Left renal cortex interstitium (tissue), 4 donors: ENCODE measurements at regions not wholly inside any gene's neighbourhood (a gene's known extent, or its start where the extent isn't known, plus 50 kb on each side); places are given as distances from the start of the nearest gene placed in this dataset.

Source experiments
- DNase-seq, 4 donors: peaks; one replicate each; pipeline ENCODE4 v3.0.0-alpha.2; 2013; ENCODE audit warnings: low read depth in 4 of 4, low spot score in 2 of 4, missing footprints in 1 of 4

GRCh38 chr10:131620904-131621303 is 279.9 kb upstream of the PPP2R2D start:
- DNase-seq = no peak

GRCh38 chr10:131621784-131622624 is 278.8 kb upstream of the PPP2R2D start:
- no peak for DNase-seq

DNA sequence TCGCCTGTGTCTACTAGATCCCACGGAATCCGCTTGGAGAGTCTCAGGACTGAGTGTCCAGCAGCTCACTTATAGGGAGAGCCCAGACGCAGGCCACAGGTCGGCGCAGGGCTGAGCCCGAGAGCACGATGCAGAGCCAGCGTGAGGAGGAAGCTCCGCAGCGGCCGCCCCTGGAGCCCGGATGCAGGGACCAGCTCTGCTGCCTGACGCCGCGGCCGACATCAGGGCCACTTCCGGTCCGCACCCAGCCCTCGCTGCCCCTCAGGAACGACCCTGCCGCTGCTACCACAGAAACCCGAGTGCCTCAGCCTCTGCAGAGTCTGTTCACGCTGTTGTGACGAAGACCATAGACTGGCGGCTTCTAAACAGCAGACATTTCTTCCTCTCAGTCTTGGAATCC is 275.8 kb upstream of the PPP2R2D start:
- no peak for DNase-seq

DNA sequence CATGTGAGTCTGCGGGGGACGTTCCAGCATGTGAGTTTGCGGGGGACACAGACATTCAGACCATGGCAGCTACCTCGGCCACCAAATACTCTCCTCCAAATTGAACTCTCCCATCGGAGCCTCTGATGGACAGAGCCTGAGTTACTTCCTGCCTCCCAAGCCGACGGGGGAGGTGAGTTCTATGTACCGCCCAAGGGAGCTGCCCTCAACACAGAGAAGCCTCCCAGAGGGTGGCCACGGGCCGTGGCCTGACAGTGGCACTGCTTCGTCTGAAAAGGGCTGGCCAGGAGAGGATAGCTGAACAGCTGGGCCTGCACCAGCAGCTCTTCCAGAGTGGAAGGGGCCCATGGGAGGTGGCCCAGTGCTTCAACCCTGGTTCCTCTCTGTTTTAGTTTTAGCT is 274.5 kb upstream of the PPP2R2D start:
- no peak for DNase-seq

DNA sequence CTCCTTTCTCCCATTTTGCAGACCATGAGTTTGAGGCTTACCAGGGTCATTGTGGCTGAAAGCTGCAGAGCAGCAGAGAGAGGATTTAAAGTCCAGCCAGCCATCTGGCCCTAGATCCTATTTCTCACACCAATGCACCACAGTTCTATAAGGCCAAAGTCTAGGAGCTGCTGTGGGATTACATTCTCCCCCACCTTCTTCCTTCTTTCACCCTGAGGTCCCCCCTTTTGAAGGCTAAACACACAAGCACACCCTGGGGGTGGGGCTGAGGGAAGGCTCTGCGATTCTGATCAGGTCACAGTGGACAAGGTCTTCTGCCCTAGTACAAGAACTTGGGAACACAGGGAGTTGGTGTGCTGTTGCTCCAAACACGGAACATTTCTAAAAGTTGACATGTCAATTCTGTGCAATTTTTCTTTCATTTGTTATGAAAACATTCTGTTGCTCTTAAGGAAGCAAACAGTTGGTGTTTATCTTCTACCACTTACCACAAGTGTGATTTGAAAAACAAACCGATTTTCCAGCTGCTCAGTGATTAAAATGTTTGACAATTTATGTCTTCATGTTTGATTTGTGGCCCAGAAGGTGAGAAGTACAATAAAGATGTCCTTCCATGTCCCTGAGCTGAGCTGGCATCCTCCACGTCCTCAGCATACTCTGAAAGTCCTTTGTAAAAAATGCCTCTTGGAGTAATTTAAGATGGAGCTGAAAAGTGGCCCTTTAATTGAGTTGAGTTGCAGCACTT is 271.6 kb upstream of the PPP2R2D start:
- no peak for DNase-seq

DNA sequence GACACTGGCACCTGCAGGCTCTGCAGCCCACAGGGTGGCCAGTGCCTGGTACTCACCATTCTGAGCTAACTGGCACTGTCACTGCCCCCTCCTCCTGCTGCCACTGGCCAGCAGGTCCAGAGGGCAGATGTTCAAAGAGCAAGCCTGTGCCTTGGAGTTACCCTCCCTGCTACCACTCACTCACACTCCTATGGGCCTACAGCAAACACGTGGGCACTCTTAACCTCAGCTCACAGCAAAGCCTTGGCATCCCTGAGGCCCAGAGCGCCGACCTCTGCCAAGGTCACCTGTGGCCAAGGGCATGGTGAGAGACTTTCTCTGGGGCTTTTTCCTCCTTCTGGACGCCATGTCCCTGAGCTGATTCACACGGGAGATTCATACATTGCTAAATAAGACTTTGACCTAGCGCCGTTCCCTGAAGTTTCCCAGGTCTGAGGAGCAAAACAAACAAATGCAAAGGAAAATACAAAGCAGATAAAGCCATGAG is 270.0 kb upstream of the PPP2R2D start:
- no peak for DNase-seq

GRCh38 chr10:131631619-131632018 is 269.2 kb upstream of the PPP2R2D start:
- DNase-seq = no peak

GRCh38 chr10:131635564-131636015 is 265.2 kb upstream of the PPP2R2D start:
- DNase-seq = no peak

- no peak for DNase-seq
Observed at GRCh38 chr10:131636116-131636515, 264.7 kb upstream of the PPP2R2D start.

DNA sequence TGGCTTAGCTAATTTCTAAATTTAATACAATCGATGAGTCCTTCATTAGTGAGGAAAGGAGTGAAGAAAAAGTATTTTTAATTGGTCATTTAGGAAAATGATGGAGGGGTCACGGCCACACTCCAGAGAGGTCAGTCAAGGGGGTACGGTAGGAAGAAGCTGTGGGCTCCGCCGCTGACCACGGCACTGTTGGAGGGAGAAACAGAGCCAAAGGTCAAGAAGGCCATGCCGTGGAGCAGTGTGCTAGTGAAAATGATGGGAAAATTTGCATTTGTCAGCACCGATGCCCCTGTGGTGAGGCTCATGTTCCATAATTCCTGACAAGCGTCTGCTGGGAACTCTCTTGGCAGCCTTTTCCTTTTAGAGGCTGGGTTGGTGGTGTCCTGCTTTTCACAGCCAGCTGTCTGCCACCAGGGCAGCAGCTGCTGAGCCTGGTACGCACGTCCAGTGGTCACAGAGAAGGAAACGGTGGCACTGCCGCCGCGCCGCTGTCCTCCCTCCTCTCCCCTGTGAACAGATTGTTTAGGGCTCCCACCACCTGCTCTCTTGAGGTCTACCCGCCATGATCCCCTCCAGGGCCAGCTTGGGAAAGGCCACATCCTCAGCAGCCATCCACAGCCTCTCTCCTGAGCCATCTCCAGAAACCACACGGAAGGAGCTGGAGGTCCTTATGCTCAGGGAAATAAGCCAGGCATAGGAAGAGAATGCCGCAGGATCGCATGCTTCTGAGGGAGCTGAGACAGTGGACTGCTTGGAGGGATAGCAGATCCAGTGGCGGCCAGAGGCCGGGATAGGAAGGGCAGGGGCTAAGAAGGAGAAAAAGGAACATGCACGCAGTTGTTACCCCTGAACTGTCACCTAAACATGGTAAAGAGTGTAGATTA is 263.7 kb upstream of the PPP2R2D start:
- no peak for DNase-seq

- no peak for DNase-seq
Observed at GRCh38 chr10:131638049-131638879, 262.5 kb upstream of the PPP2R2D start.

GRCh38 chr10:131638880-131639278 is 261.9 kb upstream of the PPP2R2D start:
- DNase-seq = no peak

DNA sequence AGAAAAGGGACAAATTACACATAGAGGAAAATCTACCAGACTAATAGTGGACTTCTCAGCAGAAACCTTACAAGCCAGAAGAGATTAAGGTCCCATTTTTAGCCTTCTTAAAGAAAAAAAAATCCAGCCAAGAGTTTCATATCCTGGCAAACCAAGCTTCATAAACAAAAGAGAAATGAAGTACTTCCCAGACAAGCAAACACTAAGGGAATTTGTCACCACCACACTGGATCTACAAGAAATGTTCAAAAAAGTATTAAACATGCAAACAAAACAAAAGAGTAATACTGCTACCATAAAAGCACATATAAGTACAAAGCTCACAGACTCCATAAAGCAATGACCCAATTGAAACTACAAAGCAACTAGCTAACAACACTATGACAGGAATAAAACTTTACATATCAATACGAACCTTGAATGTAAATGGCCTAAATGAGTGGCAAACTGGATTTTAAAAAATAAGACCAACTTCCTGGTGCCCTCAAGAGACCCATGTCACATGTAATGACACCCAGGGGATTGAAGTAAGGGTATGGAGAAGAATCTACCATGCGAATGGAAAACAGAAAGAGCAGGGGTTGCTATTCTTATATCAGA is 260.7 kb upstream of the PPP2R2D start:
- DNase-seq = no peak

DNA sequence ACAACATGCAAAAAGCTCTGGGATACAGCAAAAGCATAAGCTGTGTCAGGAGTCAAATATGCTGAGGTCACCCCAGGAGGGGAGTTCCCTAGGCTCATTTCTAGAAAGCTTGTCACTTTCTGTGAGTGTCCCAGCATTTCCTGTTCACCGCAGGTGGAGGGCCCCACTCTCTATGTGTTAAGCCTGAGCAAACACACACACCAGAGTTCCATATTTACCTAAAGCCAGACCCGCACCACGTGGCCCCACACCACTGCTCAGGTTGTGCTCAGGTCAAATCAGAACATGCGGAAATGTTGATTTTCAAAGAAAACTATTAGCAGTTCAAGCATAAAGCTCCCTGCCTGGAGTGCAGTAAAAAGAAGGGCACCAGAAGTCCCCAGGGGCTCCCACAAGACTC is 259.6 kb upstream of the PPP2R2D start:
- DNase-seq = no peak

DNA sequence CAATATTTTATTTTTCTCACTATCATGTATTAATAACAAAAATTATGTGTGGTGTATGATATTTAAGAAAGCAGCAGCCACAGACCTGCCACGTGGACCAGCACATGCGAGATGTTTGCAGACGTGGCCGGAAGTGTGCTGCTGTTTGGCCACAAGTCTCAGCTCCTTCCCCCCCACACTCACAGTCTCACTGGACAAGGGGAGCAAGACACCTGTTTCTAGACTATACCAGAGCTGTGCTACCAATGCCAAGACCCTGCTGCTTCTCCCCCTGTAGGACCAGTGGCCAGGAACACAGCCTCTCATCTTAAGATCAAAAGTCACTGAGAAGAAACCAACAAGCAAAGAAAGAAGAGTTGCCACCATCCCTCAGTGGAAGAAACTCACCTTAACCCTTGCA is 258.9 kb upstream of the PPP2R2D start:
- no peak for DNase-seq

DNA sequence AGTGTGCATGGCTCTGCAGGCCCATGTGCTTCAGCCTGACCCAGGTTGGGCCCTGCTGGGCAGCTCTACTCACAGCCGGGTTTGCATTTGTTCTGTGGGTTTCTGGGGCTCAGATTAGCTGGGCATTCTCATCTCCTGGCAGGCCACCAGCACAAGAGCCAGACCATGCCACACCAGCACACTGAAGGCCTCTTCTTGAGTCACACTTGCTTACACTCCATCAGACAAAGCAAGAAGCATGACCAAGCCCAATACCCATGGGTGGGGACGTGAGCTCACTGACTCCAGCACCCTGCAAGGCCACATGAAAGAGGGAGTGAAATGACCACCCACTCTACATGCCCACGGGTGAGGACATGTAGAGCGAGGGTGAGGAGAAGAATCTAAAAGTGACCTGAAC is 257.8 kb upstream of the PPP2R2D start:
- no peak for DNase-seq

GRCh38 chr10:131644289-131644688 is 256.5 kb upstream of the PPP2R2D start:
- no peak for DNase-seq

DNA sequence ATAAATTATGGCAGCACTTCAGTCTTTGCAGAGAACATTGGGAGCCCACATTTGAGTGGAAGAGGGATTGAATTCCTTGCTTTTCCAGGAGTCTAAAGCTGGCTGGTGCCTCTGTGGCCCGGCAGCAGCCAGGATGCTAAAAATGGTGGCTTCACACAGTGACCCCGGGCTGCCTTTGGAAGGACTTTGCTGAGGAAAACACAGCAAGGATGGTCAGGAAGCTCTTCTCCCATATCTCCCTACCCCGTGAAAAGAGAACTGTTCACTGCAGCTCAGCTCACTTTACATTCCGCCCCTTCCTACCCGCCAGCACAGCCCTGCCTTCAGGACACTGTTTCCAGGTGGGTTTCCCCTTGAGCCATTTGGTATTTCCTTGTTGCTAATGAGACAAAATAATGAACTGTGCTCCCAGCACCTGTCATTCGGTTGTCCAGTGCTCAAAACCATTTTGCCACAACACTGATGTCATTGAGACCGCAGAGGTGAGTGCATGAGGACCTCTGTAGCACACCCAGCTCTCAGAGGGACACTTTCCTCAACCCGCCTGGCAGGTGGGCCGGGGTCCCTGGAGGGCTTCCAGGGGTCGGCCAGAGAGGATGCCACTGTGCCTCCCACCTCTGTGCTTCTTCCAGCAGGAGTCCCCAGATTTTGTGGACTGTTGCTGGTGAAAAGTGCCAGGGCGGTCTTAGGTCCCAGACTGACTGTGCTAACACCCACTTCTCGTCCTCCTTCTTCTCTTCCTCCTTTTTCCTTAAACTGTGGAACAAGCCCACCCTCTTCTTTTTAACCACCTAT is 255.7 kb upstream of the PPP2R2D start:
- DNase-seq = no peak

- no peak for DNase-seq
Observed at GRCh38 chr10:131645756-131646155, 255.1 kb upstream of the PPP2R2D start.
